Adipocyte (in vitro differentiated cells): ENCODE measurements at regions not wholly inside any gene's neighbourhood (a gene's known extent, or its start where the extent isn't known, plus 50 kb on each side); places are given as distances from the start of the nearest gene placed in this dataset.

Source experiments
- DNase-seq: peaks from one replicate; pipeline ENCODE4 v3.0.0-alpha.2; 2015; ENCODE audit warnings: low read depth
- H3K27me3 ChIP-seq: replicated peaks from 2 replicates; pipeline ENCODE4 v1.7.0; 2013; ENCODE audit warnings: mild to moderate bottlenecking, low read length, moderate library complexity; ENCODE audit not compliant: control insufficient read depth, insufficient read depth
- H3K36me3 ChIP-seq: 2 replicates; pipeline ENCODE4 v1.7.0; 2013; ENCODE audit warnings: low read length, mild to moderate bottlenecking, moderate library complexity; ENCODE audit not compliant: control insufficient read depth, insufficient read depth, severe bottlenecking
- H3K4me1 ChIP-seq: 2 replicates; pipeline ENCODE4 v1.7.0; 2013; ENCODE audit warnings: mild to moderate bottlenecking, low read length, moderate library complexity; ENCODE audit not compliant: control insufficient read depth, insufficient read depth
- H3K4me3 ChIP-seq: 2 replicates; pipeline ENCODE4 v1.7.0; 2013; ENCODE audit warnings: mild to moderate bottlenecking, low read length, moderate library complexity
- H3K9ac ChIP-seq: 2 replicates; pipeline ENCODE4 v1.7.0; 2013; ENCODE audit warnings: mild to moderate bottlenecking, low read length, moderate library complexity
- H3K9me3 ChIP-seq: 2 replicates; pipeline ENCODE4 v1.7.0; 2013; ENCODE audit warnings: mild to moderate bottlenecking, low read length, moderate library complexity; ENCODE audit not compliant: control insufficient read depth

DNA sequence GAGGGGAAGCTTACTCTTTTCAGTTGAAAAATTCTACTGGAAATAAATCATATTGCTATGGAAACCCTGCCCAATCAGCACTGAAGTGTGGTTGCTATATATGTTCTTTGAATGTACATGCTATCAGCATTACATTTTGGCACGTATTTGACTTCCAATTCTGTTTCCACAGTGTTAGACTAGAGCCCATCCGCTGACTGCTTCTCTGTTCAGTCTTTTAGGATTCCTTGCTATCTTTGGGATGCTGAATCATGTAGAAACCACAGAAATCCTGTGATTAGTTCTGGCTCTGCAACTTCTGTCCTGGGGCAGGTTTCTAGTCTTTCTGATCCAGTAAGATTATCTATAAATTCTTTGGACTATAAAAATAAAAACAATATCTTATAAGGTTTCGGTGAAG is 128.2 kb upstream of the SLC7A14 start:
- H3K36me3 ChIP-seq, result no peaks in the 10 kb centered on the region
- H3K9ac ChIP-seq, result peak overlapping the region; percentile 22
- no peak overlapping the region for H3K4me3 ChIP-seq
- DNase-seq, result peak; percentile 78
- peaks cover 9% of the 10 kb centered on the region for H3K9me3 ChIP-seq
- H3K27me3 ChIP-seq, result no peaks in the 10 kb centered on the region
- H3K4me1 ChIP-seq, result peaks cover 53% of the 10 kb centered on the region

DNA sequence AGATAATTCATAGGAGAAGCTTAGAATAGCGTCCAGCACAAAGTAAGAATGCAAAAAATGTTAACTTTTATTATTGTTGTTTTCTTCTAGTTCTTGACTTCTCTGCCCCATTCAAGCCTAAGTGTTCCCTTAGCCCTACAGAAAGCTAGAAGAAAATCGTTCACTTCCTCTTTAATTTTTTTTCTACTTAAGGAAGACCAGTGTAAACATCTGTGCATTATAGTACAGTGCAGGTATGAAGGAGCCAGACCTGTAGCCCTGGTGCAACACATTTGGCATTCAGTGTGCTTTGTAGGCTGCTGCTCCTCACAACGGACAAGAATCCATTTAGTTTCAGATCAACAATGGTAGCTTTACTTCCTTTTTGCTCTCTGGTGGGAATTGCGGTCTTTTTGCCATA is 127.8 kb upstream of the SLC7A14 start:
- Histone ChIP-seq H3K9me3 (peaks cover 9% of the 10 kb centered on the region), H3K27me3 (no peaks in the 10 kb centered on the region), H3K9ac (peak overlapping the region; percentile 22), H3K36me3 (no peaks in the 10 kb centered on the region), H3K4me1 (peaks cover 58% of the 10 kb centered on the region), H3K4me3 (no peak overlapping the region)
- DNase-seq, result no peak

DNA sequence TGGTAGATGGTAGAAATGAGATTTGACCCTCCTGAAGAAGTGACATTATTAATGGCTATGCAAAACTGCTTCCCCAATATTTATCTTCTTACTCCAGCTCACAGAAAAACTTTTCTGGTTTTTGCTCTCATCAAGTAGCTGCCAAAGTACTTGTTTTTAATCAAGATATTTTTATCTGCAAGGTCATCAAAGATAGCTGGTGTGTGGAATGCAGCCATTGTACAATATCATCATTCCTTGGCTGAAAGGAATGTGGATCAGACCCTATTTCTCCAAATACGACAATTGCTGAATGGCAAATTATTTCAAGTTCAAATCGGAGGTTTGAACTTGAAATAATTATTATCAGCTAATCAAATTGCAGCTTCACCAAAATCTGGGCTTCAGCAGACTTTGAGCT is 126.9 kb upstream of the SLC7A14 start:
- no peak for DNase-seq

DNA sequence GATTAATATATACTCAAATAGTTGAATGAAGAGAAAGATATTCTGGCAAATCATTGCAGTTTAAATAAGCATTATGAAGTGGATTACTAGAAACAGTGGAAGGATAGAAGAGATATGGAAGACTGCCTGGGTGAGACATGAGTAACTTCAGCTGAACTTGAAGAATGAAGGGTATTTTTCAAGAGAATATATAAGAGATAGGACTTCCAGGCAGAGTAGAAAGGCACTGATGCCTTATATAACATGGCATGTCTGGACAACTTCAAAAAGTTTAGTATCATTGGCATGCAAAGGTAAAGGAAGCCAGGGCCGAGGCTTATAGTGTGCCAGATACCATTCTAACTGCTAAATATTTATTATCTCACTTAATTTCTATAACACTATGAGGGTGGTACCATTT is 126.5 kb upstream of the SLC7A14 start:
- DNase-seq, result no peak
- H3K9ac ChIP-seq, result peak overlapping the region; percentile 47
- peaks cover 55% of the 10 kb centered on the region for H3K4me1 ChIP-seq

More for the DNA sequence above, 126.9 kb upstream of the SLC7A14 start:
- Histone ChIP-seq H3K4me3 (no peak overlapping the region), H3K27me3 (no peaks in the 10 kb centered on the region), H3K9ac (peak overlapping the region; percentile 47), H3K4me1 (peaks cover 60% of the 10 kb centered on the region), H3K36me3 (no peaks in the 10 kb centered on the region), H3K9me3 (peaks cover 9% of the 10 kb centered on the region)

DNA sequence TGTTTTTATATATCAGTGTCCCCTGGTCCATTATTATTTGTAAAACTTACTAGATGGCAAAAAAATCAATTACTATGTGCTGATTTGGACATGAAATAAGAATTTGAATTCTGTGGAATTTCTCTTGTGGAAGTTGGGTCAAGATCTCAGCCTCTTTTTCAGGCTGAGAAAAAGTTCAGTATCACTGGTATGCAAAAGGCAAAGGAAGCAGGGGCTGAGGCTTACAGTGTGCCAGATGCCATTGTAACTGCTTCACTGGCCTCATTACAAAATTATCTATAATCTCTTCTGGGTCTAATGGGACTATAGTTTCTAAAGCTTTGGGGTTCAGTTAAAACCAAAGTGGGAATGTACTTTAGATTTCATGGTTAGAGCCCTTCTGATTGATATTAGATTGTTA is 125.9 kb upstream of the SLC7A14 start:
- Histone ChIP-seq H3K4me1 (peaks cover 50% of the 10 kb centered on the region), H3K36me3 (no peaks in the 10 kb centered on the region), H3K9me3 (peaks cover 9% of the 10 kb centered on the region), H3K9ac (peak overlapping the region; percentile 47), H3K4me3 (no peak overlapping the region), H3K27me3 (no peaks in the 10 kb centered on the region)
- DNase-seq, result no peak

More for the DNA sequence above, 126.5 kb upstream of the SLC7A14 start:
- Histone ChIP-seq H3K9me3 (peaks cover 9% of the 10 kb centered on the region), H3K36me3 (no peaks in the 10 kb centered on the region), H3K4me3 (no peak overlapping the region), H3K27me3 (no peaks in the 10 kb centered on the region)

DNA sequence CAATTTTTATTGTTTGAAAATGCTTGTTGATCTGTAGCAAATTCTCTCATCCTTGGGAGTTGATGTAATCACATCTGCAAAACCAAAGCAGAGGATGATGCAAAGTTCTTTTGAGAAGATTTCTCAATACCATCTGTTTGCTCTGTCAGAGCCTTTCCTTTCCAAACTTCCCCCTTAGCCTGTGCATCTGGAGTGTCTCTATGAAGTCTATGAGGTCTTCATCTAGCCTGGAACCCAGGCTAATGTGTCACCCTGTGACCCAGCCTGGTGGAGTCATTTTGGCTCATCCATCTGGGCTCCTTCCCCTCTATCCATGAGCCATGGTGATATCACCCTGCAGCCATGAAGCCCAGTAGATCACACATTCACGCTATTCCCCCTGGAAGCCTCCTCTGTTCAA is 123.2 kb upstream of the SLC7A14 start:
- Histone ChIP-seq H3K9me3 (peaks cover 9% of the 10 kb centered on the region), H3K4me3 (peak overlapping the region; percentile 29), H3K27me3 (no peaks in the 10 kb centered on the region), H3K9ac (no peak overlapping the region), H3K4me1 (peaks cover 44% of the 10 kb centered on the region), H3K36me3 (no peaks in the 10 kb centered on the region)
- DNase-seq, result peak; percentile 94

DNA sequence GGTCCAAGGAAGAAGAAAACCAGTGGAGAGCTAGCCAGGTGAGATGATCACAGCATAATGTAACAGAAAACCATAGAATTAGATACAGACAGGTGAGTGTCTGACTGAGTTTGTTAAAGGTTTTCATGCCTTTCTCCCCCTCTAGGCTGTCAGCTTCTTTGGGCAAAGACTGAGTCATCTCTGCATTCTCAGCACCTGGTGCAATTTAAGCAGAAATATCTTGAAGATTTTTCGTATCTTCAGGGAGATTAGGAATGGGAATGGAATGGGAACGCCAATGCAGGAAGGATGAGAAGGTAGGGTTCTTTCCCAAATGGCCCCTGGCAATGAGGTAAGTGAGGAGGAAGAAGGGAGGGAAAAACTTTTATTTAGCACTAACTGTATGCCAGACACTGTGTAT is 122.0 kb upstream of the SLC7A14 start:
- Histone ChIP-seq H3K36me3 (no peaks in the 10 kb centered on the region), H3K27me3 (no peaks in the 10 kb centered on the region), H3K4me3 (no peak overlapping the region), H3K9ac (no peak overlapping the region), H3K9me3 (peaks cover 9% of the 10 kb centered on the region), H3K4me1 (peaks cover 42% of the 10 kb centered on the region)
- no peak for DNase-seq

DNA sequence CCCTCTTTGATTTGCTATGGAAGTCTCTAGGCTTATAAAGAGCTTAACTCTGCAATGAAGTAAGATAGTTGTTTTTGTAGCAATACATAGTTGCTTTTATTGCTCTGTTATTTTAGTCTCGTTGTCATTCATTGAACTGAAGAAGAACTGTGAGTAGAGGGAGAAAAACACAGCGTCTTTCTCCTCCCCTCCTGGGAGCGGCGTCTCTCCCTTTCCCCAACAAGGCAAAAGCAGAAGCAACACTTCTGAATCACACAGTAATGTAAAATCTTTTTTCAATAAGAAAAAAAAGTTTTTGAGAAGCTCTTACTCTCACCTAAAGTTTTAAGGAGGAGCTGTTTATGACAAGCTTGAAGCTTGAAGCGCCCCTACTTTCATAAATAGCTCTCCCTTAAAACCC is 119.3 kb upstream of the SLC7A14 start:
- Histone ChIP-seq H3K27me3 (no peaks in the 10 kb centered on the region), H3K4me1 (peaks cover 37% of the 10 kb centered on the region), H3K4me3 (no peak overlapping the region), H3K9me3 (peaks cover 8% of the 10 kb centered on the region), H3K9ac (no peak overlapping the region), H3K36me3 (no peaks in the 10 kb centered on the region)
- DNase-seq, result no peak

DNA sequence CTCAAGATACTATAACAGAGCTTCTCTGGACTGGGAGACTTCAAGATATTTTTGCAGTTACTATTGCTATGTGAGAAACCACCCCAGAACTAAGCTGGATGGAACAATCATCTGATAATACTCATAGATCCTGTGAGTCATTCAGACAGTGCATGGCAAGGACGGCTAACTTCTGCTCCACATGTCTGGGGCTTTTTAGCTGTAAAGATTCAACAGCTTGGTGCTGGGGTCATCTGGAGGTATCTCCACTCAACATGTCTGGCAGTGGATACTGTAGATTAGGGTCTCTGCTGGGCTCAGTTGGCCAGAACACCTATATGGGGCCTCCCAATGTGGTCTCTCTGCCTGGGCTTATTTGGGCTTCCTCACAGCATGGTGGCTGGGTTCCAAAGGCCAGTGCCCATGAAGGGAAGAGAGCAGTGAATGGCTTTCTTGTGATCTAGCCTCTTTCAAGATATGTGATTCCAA is 117.3 kb upstream of the SLC7A14 start:
- peak overlapping the region; percentile 24 for H3K4me3 ChIP-seq
- no peaks in the 10 kb centered on the region for H3K9me3 ChIP-seq
- H3K27me3 ChIP-seq, result no peaks in the 10 kb centered on the region
- peak; percentile 81 for DNase-seq
- no peaks in the 10 kb centered on the region for H3K36me3 ChIP-seq
- H3K4me1 ChIP-seq, result peaks cover 33% of the 10 kb centered on the region
- peak overlapping the region; percentile 41 for H3K9ac ChIP-seq

DNA sequence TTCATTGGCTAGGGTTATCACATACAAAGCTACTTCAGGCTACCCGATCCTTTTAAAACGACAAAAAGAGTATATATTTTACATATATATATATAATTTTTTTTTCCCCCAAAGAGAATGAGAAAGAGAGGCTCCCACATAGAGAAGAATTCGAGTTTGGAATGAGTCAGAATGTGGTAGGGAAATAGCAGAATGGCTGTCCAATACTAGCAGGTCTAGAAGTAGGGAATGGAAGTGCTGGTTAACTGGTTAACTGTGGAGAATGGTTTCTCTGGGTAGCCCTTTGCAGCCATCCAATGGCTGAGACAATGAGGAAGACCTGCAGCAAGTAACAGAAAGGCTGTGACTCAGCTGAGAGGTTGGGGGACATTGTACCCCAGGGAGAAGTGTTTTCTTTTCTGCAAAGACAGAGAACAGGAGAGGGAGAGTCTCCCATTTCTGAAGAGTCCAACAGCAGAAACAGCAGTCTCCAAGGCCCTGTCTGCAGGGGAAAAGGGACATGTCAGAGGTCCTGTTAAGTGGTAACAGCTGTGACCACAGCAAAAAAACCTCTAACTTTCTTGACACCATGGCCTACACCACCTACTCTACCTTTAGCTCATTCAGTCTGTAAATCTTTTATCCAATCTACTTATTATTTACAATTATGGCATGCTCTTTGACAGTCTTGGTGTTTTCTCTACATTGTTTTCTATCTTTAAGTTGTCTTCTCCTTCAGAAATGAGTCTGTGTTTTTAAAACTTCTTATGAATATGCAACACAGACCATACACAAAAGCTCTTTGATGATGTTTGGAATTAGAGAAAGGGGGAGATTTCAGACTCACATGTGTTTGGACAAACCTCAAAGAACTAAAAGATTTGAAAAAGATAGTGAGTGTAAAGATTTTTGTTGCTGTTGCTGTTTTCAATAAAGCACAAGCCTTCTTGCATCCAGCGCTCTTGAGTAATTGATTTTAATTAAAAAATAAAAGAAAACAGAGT is 116.1 kb upstream of the SLC7A14 start:
- Histone ChIP-seq H3K27me3 (no peaks in the 10 kb centered on the region), H3K4me1 (peaks cover 31% of the 10 kb centered on the region), H3K4me3 (no peak overlapping the region), H3K9ac (peak overlapping the region; percentile 41), H3K9me3 (no peaks in the 10 kb centered on the region), H3K36me3 (no peaks in the 10 kb centered on the region)
- no peak for DNase-seq

DNA sequence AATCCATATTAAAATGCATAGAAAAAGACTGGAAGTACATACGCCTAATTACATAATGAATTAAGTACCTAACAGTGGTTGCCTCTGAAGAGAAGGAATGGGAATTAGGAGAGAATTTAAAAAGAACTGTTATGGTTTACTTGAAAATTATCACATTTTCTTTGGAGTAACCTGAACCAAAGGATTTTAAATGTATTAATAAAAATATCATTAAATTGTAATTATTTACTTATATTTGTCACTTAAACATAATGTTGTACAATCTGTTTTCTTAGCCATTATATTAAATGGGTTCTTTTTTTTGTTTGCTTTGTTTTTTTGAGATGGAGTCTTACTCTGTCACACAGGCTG is 114.2 kb upstream of the SLC7A14 start:
- no peak overlapping the region for H3K4me3 ChIP-seq
- no peak overlapping the region for H3K9ac ChIP-seq
- no peak for DNase-seq
- H3K36me3 ChIP-seq, result no peaks in the 10 kb centered on the region
- peaks cover 31% of the 10 kb centered on the region for H3K4me1 ChIP-seq
- no peaks in the 10 kb centered on the region for H3K27me3 ChIP-seq
- H3K9me3 ChIP-seq, result no peaks in the 10 kb centered on the region
